ENCODE measurements at regions not wholly inside any gene's neighbourhood (a gene's known extent, or its start where the extent isn't known, plus 50 kb on each side); places are given as distances from the start of the nearest gene placed in this dataset.

- TF ChIP-seq CREB5 (CRISPR knock-in tag; IDR thresholded peaks at IDR 0.05; ENCODE audit: low read depth) (no peak), PPARA (CRISPR knock-in tag; IDR thresholded peaks at IDR 0.05; ENCODE audit: borderline replicate concordance) (no peak), PATZ1 (CRISPR knock-in tag; IDR thresholded peaks at IDR 0.05; ENCODE audit: borderline replicate concordance) (no peak), BACH2 (CRISPR knock-in tag; IDR thresholded peaks at IDR 0.05; ENCODE audit: borderline replicate concordance) (no peak), ZNF565 (CRISPR knock-in tag; conservative IDR thresholded peaks at IDR 0.05; ENCODE audit: low read depth) (no peak)
These were observed 859.1 kb downstream of the DIAPH3 start (continued) for GRCh38 chr13:59304596-59304995.

- no peak for ATAC-seq
These were observed 857.8 kb downstream of the DIAPH3 start for GRCh38 chr13:59305896-59306295.

GRCh38 chr13:59312776-59313175 lies 851.0 kb downstream of the DIAPH3 start:
- no peak for ATAC-seq
- no peak for TF ChIP-seq ESRRG (CRISPR knock-in tag; IDR thresholded peaks at IDR 0.05)
- no peak for TF ChIP-seq ISL1 (CRISPR knock-in tag; IDR thresholded peaks at IDR 0.05)
- no peak for TF ChIP-seq PATZ1 (CRISPR knock-in tag; IDR thresholded peaks at IDR 0.05; ENCODE audit: borderline replicate concordance)
- no peak for TF ChIP-seq OSR1 (CRISPR knock-in tag; IDR thresholded peaks at IDR 0.05)
- no peak for TF ChIP-seq CSDC2 (CRISPR knock-in tag; IDR thresholded peaks at IDR 0.05)
- no peak for TF ChIP-seq GLIS3 (CRISPR knock-in tag; IDR thresholded peaks at IDR 0.05)
- no peak for TF ChIP-seq POU6F1 (CRISPR knock-in tag; IDR thresholded peaks at IDR 0.05; ENCODE audit: borderline replicate concordance, low read depth)
- no peak for TF ChIP-seq ZC3H10 (CRISPR knock-in tag; IDR thresholded peaks at IDR 0.05)
- no peak for TF ChIP-seq SNAI2 (CRISPR knock-in tag; IDR thresholded peaks at IDR 0.05)
- TF ChIP-seq CREB5 (CRISPR knock-in tag; IDR thresholded peaks at IDR 0.05; ENCODE audit: low read depth): no peak
- no peak for TF ChIP-seq BACH2 (CRISPR knock-in tag; IDR thresholded peaks at IDR 0.05; ENCODE audit: borderline replicate concordance)
- no peak for TF ChIP-seq TSHZ2 (CRISPR knock-in tag; IDR thresholded peaks at IDR 0.05)
- TF ChIP-seq ARNTL (CRISPR knock-in tag; IDR thresholded peaks at IDR 0.05; ENCODE audit: borderline replicate concordance, low read depth): no peak
- no peak for TF ChIP-seq PPARA (CRISPR knock-in tag; IDR thresholded peaks at IDR 0.05; ENCODE audit: borderline replicate concordance)

More at GRCh38 chr13:59305896-59306295, 857.8 kb downstream of the DIAPH3 start:
- TF ChIP-seq ZNF70 (CRISPR knock-in tag; IDR thresholded peaks at IDR 0.05) (no peak), ZC3H10 (CRISPR knock-in tag; IDR thresholded peaks at IDR 0.05) (no peak), POU6F1 (CRISPR knock-in tag; IDR thresholded peaks at IDR 0.05; ENCODE audit: borderline replicate concordance, low read depth) (no peak), TOX (CRISPR knock-in tag; IDR thresholded peaks at IDR 0.05; ENCODE audit: borderline replicate concordance) (no peak), ISL1 (CRISPR knock-in tag; IDR thresholded peaks at IDR 0.05) (no peak), RARB (CRISPR knock-in tag; IDR thresholded peaks at IDR 0.05) (no peak), PPARA (CRISPR knock-in tag; IDR thresholded peaks at IDR 0.05; ENCODE audit: borderline replicate concordance) (no peak), TCF4 (CRISPR knock-in tag; IDR thresholded peaks at IDR 0.05; ENCODE audit: borderline replicate concordance) (no peak), ZFP30 (CRISPR knock-in tag; IDR thresholded peaks at IDR 0.05) (no peak)

All from SK-N-SH treated with all-trans-retinoic acid at 6 μM for 48 hours (cell line).